GM11168 (cell line): ENCODE measurements at regions not wholly inside any gene's neighbourhood (a gene's known extent, or its start where the extent isn't known, plus 50 kb on each side); places are given as distances from the start of the nearest gene placed in this dataset.

ENCODE experiments used
- in situ Hi-C: fragments of 300-500 bp; cut with MboI; formaldehyde crosslinking; loops from one replicate; pipeline ENCODE4 v1.12.0; 2022; ENCODE audit warnings: low sequenced_read_pairs; ENCODE audit not compliant: unreplicated experiment

DNA sequence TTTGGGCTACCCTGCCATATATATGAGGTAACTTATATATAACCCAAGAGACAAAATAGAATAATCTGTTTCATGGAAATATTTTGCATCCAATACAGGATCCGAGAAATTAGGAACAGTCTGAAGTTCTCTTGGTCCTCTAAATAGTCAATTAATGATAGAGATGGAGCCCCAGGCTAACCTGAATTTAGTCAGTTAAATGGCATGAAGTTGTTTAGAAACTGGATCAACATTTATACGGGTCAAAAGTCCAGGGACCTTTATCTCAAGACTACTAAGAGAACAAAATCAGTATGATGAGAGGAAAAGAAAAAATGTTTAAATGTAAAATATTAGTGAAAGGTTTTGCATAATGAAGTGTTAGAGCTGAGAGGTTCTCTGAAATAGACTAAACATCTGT lies 303.3 kb upstream of the ACTBL2 start:
- in situ Hi-C loops: no loop called here

DNA sequence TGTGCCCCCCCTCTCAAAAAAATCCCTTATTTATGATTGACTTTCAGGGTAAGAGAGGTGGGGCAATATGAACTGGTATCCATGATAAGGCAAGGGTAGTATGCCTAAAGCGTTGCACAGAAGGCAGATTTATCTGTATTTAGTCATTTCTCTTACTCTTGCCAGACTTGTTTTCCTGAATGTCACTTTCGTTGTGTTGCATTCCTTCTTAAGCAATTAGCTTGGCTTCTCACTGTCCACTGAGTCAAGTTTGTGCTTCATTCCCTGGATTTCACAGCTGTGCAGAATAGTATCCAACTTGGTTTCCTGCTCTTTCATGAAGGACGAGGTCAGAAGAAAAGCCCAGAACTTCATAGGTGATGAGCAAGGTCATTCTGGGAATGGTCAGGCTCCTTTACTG lies 301.5 kb upstream of the ACTBL2 start:
- in situ Hi-C loops: no loop called here

DNA sequence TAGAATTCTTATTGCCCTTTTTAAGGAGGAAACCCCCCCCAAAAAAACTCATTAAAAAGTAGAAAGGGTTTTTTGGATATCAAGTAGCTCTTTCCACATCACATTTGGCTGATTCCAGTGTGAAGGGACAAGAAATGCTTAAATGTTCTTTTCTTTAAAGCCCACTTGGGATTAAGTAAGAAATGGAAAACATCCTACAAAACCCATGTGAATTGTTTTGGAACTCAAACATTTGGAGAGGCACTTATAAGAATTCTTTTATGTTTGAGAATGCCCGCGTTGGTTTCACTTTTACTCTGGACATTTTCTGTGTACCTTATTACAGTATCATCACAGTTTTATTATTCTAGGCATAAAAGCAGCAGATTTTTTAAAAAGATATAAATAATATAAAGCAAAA lies 301.1 kb upstream of the ACTBL2 start:
- in situ Hi-C loops: no loop called here

DNA sequence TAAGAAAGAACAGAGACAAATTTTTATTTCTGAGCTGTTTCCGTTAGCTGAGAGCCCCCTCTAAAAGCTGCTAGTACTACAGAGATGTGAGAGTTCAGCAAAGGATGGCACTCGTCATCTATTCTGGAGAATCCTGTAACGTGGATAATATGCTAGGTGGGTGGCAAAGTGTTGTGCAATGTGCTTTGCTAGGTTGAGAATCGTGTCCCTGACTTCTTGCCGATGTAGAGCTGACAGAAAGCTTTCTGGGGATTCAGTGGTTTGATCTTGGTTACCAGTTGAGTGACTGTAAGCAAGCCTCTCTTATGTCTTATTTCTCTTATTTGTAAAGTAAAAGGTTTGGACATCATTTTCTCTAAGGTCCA lies 298.3 kb upstream of the ACTBL2 start:
- in situ Hi-C loops: no loop called here

DNA sequence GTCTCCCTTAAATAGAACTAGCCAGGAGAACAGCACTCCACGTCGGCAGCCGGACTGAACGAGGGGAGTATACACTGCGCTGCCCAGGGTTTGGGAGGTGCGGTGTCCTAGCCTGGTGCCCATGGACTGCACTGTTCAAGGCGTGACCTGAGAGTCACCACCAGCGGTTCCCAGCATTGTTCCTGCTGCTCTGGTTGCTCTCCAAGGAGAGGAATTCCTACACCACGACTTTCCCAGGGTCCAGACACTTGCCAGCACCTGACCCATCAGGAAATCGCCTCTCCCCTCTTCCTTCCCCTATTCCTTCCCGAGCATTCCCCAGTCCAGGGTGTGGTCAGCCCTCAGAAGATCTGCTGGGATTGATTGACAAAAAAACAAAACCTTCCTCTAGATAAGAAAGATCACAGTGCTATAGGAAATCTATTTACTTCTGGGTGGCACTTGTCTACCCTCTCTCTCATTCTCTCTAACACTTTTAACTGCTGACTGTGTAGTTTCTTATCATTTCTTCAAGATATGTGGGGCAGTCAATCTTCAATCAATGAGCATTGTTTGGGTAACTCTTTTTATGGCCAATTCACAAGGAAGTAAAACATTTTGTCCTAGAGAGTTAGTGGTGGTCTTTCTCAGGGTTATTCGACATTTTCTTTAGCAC lies 297.8 kb upstream of the ACTBL2 start:
- in situ Hi-C loops: no loop called here

DNA sequence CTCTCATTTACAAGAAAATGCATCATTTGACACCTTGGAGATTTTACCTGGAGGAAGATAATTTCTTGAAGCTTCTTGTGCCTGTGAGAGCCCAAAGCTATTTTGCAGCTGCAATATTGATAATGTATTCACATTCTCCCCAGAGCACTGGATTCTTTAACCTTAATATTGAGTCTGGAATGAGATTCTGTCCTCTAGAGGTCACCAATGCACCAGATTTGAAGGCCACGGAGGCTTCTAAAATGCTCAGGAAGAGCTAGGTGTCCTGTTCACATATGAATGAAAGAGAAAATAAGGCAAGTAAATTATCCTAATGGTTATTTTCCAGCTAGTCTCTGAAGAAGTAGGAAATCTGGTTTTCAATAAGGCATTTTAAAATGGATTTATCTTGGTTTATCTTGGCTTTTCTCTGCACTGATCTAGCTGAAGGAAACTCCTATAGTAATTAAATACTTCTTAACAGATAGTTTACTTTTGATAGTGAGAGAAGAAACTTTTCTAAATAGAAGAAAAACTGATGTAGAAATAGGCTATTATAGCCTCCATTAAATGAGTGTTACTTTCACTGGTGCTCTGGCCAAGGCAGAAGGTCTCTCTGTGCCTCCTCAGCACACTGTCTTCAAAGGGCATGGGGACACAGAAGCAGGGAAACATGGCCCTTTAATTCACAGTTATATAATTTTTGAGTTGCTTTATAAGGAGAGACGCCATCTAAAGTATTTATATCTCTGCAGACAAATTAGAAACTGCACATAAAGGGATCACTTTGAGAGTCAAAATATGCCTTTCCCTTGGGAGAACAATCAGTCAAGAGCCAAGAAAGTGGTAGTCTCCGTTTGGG lies 297.0 kb upstream of the ACTBL2 start:
- in situ Hi-C loops: no loop called here

DNA sequence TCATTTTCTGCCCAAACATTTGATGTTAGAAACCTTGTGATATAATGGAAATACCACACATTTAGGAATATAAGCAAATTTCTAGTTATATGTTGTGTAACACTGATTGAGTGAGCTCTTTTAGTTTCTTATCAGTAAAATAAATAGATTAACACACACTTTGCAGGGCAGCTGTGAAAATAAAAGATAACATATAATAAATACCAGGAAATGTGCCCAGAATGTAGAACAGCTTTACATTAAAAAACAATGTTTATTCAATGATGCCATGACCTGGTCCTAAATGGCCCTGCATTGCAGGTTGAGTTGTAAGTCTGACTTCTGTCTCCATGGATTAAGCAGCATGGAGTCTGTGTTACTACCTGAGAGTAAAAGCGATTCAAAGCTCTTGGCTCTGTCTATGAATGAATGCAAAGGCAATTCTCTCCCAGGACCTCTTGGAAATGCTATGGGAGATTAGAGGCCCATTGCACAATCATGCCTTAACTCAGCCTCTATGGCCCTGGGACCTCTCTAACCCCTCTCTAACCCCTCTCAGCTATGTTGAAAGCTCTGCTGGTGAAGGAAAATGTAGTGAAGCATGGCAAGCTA lies 296.0 kb upstream of the ACTBL2 start:
- in situ Hi-C loops: no loop called here

DNA sequence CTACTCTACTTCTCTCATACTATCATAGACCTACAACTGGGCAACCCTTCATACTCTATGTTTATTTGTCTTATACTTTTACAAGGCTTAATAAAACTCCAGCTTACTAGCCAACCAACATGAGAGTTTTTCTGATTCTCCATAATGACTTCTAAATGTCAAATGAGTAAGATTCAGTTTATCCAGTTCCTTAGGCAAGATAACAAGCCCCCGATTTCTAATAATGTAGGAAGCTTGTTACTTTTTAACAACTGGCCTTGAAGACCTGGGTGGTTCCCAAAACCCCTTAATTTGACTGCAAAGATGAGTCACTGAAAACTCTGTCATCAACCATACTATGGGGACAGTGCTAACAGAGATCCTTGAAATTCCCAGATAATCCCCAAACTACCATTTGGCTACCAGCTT lies 294.6 kb upstream of the ACTBL2 start:
- in situ Hi-C loops: no loop called here

DNA sequence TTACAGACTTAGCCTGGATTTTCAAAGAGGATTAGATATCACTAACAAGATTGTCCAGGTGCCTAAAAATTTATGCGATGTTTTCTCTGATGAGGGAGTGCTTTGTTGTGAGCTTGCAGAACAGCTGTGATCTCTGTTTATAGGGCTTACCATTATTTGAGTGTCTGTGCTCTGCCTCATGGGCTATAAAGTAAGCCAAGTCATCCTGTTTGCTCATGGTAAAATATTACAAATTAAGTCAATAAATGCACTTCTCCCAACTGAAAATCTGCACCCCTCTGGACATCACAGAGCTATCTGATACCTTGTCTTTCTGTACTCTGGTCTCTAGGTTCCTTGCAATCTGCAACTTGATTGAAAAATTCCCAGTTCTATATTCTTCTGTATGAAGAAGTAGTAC lies 293.4 kb upstream of the ACTBL2 start:
- in situ Hi-C loops: no loop called here

DNA sequence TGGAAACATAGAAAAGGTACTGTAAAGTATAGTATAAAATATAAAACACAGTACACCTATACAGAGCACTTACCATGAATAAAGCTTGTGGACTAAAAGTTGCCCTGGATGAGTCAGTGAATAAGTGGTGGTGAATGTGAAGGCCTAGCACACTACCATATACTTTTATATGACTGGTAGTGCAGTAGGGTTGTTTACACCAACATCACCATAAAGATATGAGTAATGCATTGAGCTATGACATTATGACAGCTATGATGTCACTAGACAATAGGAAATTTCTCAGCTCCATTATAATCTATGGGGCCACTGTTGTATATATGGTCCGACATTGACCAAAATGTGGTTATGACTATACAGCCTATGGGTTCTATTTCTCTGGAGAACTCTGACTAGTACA lies 291.8 kb upstream of the ACTBL2 start:
- in situ Hi-C loops: loop anchor here (25.0 kb wide), 1 partner anchor 688 kb away; the partner anchor contains the start of gene PLK2

DNA sequence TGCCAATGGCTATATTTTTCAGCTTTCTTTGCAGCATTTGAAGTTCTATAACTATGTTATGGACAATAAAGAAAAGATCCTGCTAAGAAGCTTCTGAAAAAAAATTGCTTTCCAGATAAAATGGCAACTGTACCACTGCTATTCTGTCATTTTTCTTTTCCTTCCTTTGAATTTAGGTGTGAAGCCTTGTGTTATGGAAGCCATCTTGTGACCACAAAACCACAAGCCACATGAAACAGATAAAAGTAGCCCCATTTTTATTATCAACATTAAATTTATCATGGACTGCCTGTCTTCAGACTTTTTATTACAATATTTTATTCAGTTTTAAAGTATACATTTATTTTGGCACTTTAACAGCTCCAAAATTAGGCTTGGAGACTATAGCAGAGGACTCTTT lies 289.9 kb upstream of the ACTBL2 start:
- in situ Hi-C loops: loop anchor here (25.0 kb wide), 1 partner anchor 690 kb away; the partner anchor contains the start of gene PLK2

DNA sequence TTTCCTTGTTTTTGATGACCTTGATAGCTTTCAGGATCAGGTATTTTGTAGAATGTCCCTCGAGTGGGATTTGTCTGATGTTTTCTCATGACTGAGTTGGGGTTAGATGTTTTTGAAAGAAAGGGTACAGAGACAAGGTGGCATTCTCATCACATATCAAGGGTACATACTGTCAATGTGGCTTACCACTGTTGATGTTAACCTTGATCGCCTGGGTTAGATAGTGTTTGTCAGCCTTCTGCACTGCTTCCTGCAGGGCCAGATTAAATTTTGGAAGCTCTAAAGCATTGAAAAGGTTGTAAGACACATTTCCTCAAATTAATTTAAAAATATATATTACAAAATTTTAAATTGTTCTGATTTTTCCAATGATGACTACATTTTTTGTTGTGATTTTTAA lies 287.4 kb upstream of the ACTBL2 start:
- in situ Hi-C loops: loop anchor here (25.0 kb wide), 1 partner anchor 692 kb away; the partner anchor contains the start of gene PLK2

DNA sequence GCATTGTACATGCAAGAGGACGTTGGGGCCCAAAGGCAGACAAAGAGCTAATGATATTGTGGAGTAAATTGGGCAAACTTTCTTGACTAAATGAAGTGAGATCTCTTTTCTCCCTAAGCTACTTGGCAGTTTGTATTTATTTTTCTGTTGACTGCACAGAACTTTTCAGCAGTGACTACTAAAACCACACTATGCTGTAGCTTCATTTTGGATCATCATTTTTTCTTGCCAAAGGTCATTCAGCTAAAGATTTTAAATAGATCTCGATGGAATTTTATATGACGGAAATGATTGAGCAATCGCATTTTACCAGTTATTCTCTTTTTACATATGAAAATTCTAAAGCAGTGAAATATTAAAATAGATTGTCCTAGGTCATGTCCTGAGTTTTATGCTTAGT lies 286.1 kb upstream of the ACTBL2 start:
- in situ Hi-C loops: loop anchor here (25.0 kb wide), 1 partner anchor 694 kb away; the partner anchor contains the start of gene PLK2

DNA sequence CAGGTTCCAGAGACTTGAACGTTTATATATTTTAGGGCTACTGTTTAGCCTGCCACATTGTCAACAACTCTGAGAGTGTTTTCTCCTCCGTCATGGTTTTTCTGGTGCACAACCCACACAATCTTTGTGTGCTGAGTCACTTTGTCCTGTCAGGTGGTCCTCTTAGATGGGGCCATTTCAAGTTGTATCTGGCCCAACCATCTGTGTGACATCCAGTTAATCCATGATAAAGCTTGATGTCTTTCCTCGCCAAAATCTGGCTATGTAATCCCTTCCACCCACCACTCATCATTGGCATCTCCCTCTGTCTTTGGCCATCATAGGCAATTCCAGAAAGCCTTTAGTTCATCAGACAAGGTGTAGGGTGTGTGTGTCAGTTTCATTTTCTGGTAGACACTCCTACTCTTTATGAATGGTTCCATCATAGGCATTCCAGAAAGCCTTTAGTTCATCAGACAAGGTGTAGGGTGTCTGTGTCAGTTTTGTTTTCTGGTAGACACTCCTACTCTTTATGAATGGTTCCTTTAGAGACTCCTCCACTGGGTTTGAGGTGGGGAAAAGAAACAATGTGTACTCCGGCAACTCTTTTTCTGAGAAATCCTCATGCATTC lies 282.0 kb upstream of the ACTBL2 start:
- in situ Hi-C loops: loop anchor here (25.0 kb wide), 1 partner anchor 698 kb away; the partner anchor contains the start of gene PLK2

DNA sequence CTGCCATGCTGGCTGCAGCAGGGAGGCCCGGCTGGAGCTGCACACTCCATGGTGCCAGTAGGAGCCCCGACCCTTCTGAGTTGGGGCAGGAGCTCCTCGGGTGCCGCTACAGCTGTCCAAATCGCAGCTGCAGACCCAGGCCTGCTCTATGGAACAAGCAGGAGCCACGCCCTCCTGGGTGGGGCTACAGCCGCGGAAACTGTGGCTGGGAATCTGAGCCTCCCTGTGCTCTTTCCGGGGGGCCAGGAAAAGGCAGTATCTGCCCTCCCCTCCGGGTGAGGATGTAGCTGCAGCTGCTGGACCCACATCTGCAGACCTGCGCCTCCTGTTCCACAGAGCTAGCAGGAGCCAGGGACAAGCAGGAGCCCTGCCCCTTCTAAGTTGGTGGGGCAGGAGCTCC lies 278.9 kb upstream of the ACTBL2 start:
- in situ Hi-C loops: loop anchor here (25.0 kb wide), 1 partner anchor 701 kb away; the partner anchor contains the start of gene PLK2

DNA sequence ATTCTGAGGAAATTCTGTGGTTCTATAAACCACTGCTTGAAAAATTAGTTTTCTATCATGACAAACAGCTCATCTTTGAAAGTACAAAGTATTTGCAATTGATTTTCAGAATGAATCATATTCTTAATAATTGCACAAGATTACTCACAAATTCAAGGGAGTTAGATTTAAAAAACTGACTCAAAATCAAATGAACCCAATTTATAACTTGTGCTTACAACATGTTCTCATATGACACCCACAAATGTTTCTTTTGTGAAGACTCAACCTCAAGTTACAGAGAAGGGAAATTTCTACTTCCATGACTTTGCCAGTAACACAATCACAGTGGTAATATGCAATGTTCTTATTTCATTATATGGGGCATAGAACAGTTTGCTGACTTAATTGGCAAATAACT lies 272.0 kb upstream of the ACTBL2 start:
- in situ Hi-C loops: loop anchor here (25.0 kb wide), 1 partner anchor 708 kb away; the partner anchor contains the start of gene PLK2

DNA sequence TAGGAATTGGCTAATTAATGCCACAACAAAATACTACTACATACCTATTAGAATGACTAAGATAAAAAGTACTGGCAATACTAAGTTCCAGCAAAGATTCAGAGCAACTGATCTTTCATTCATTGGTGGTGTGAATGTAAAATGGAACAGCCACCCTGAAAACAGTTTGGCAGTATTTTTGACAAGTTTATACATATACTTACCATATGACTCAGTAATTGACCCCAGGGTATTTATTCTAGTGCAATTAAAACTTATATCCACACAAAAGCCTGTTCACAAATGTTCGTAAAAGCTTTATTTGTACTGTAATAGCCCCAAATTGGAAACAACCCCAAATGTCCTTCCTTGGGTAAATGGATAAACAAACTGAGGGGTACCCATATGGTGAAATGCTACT lies 270.8 kb upstream of the ACTBL2 start:
- in situ Hi-C loops: loop anchor here (25.0 kb wide), 1 partner anchor 709 kb away; the partner anchor contains the start of gene PLK2

DNA sequence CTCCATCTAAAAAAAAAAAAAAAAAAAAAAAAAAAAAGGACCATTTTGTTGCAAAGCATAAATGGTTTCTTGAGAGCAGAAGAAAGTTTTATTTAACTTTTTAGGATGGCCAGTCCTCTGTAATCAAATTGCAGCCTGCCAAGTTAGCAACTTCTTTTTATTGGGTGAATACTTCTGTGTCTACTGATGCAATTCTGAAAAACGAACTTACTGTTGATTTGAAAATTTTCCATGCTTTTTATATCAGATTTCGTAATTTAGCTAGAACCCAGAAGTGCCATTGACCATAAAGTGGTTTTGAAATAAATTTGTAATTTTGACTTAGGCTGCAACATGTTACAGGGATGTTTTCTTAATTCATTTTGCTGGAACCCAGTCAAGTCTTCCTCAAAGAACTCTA lies 269.1 kb upstream of the ACTBL2 start:
- in situ Hi-C loops: loop anchor here (25.0 kb wide), 1 partner anchor 711 kb away; the partner anchor contains the start of gene PLK2

DNA sequence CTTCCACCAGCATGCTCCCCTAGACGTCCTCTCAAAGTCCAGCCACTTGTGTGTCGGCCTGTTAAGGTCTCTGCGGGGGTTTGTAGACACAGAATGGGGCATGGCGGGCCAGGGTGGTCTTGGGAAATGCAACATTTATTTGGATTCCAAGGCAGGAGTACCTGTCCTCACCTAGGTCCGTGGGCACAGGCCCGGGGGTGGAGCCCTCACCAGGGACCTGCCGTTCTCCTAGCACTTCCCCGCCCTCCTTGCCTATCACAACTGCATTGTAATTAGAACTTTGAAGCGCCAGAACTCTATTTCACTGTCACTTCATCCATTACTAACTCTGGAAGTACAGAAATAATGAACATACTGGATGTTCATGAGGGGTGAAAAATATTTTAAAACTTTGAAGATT lies 268.3 kb upstream of the ACTBL2 start:
- in situ Hi-C loops: loop anchor here (25.0 kb wide), 1 partner anchor 711 kb away; the partner anchor contains the start of gene PLK2

DNA sequence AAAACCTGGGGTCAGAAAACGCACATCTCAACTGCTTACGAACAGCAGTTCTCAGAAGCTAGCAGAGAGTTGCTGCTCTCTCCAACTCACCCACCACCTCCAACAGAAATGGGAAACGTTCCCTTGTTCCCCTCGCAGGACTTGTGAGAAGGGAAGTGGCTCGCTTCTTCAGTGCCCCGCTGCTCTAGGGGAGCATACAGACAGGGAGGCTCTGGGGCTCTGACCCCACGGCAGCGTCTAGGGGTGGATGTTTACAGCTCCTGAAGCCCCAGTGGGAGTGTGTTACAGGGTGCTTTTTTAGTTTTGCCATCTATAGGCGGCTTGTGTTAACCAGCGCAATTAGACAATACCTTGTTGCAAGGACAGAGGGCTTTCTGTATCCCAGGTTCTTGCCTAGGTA lies 267.7 kb upstream of the ACTBL2 start:
- in situ Hi-C loops: loop anchor here (25.0 kb wide), 1 partner anchor 712 kb away; the partner anchor contains the start of gene PLK2
